ENCODE measurements at regions not wholly inside any gene's neighbourhood (a gene's known extent, or its start where the extent isn't known, plus 50 kb on each side); places are given as distances from the start of the nearest gene placed in this dataset.

- TF ChIP-seq CTCF (IDR thresholded peaks at IDR 0.05) = no peak
- no peak for TF ChIP-seq POLR2A (IDR thresholded peaks at IDR 0.05)
Measured at GRCh38 chr14:47919997-47920396, 244.6 kb upstream of the MDGA2 start.

Measured in uterus (tissue), 2 donors.